ENCODE measurements at regions not wholly inside any gene's neighbourhood (a gene's known extent, or its start where the extent isn't known, plus 50 kb on each side); places are given as distances from the start of the nearest gene placed in this dataset.

GRCh38 chr5:62043289-62044280 lies 262.4 kb upstream of the KIF2A start:
- no peak for TF ChIP-seq CTCF (IDR thresholded peaks at IDR 0.05; ENCODE audit: insufficient read depth, low read length)
- DNase-seq (ENCODE audit: low read depth) = no peak
- H3K4me3 ChIP-seq (ENCODE audit: low read depth, low read length) = no peak overlapping the region

- no peak for DNase-seq (ENCODE audit: low read depth)
- TF ChIP-seq CTCF (IDR thresholded peaks at IDR 0.05; ENCODE audit: insufficient read depth, low read length) = no peak
- no peak overlapping the region for H3K4me3 ChIP-seq (ENCODE audit: low read depth, low read length)
These were observed 261.0 kb upstream of the KIF2A start for GRCh38 chr5:62044989-62045388.

- DNase-seq (ENCODE audit: low read depth) = no peak
- H3K4me3 ChIP-seq (ENCODE audit: low read depth, low read length) = no peak overlapping the region
- no peak for TF ChIP-seq CTCF (IDR thresholded peaks at IDR 0.05; ENCODE audit: insufficient read depth, low read length)
These were observed 259.8 kb upstream of the KIF2A start for GRCh38 chr5:62046191-62046590.

- TF ChIP-seq CTCF (IDR thresholded peaks at IDR 0.05; ENCODE audit: insufficient read depth, low read length) = no peak
- no peak for DNase-seq (ENCODE audit: low read depth)
- H3K4me3 ChIP-seq (ENCODE audit: low read depth, low read length) = no peak overlapping the region
These were observed 254.3 kb upstream of the KIF2A start for GRCh38 chr5:62051747-62052146.

GRCh38 chr5:62059960-62060359 lies 246.0 kb upstream of the KIF2A start:
- no peak for TF ChIP-seq CTCF (IDR thresholded peaks at IDR 0.05; ENCODE audit: insufficient read depth, low read length)
- DNase-seq (ENCODE audit: low read depth) = no peak

GRCh38 chr5:62065050-62065449 lies 241.0 kb upstream of the KIF2A start:
- no peak for DNase-seq (ENCODE audit: low read depth)
- TF ChIP-seq CTCF (IDR thresholded peaks at IDR 0.05; ENCODE audit: insufficient read depth, low read length) = no peak

More at GRCh38 chr5:62059960-62060359, 246.0 kb upstream of the KIF2A start:
- H3K4me3 ChIP-seq (ENCODE audit: low read depth, low read length) = no peak overlapping the region

More at GRCh38 chr5:62065050-62065449, 241.0 kb upstream of the KIF2A start:
- H3K4me3 ChIP-seq (ENCODE audit: low read depth, low read length) = no peak overlapping the region

All from fibroblast of the aortic adventitia (primary cell).